CD4-positive, alpha-beta T cell (primary cell): ENCODE measurements at regions not wholly inside any gene's neighbourhood (a gene's known extent, or its start where the extent isn't known, plus 50 kb on each side); places are given as distances from the start of the nearest gene placed in this dataset.
A peak's percentile ranks its signal among the peaks of the same experiment; 100 is the strongest.

Source experiments
- ATAC-seq: fragments of 200-7000 bp; cut with Tn5 transposase; one replicate; pipeline ENCODE4 v1.10.0; 2022; ENCODE audit warnings: mild to moderate bottlenecking; ENCODE audit not compliant: poor library complexity
- CTCF ChIA-PET: fragments of 350-600 bp; sonication (Branson Sonifier 250); formaldehyde crosslinking; loops from one replicate; lab custom pipeline; 2021; ENCODE audit warnings: antibody characterized with exemption, inconsistent platforms; lab: Charles Lee
- POLR2A ChIA-PET: fragments of 350-600 bp; sonication (Branson Sonifier 250); formaldehyde crosslinking; loops from one replicate; lab custom pipeline; 2021; ENCODE audit warnings: antibody characterized with exemption, inconsistent platforms; lab: Charles Lee
- DNase-seq, 14 experiments: peaks; one replicate each; pipeline ENCODE4 v3.0.0-alpha.2; 2013 to 2020; ENCODE audit warnings: mixed read lengths in 2 of 14
- H3K27ac ChIP-seq, 2 donors: one replicate each; pipeline versions ENCODE4 v1.5.1 to v1.7.0; 2013; ENCODE audit warnings: low read length in 2 of 2, low read depth in 1 of 2, mild to moderate bottlenecking in 1 of 2
- H3K27me3 ChIP-seq, 2 experiments: 1 replicate in 1 of 2; 2 replicates in 1 of 2; pipeline versions ENCODE4 v1.6.1 to v1.7.0; 2013; ENCODE audit warnings: low read length in 2 of 2, control low read depth in 1 of 2, mild to moderate bottlenecking in 1 of 2, moderate library complexity in 1 of 2; ENCODE audit not compliant: insufficient read depth in 2 of 2, control insufficient read depth in 1 of 2
- H3K36me3 ChIP-seq: one replicate; pipeline ENCODE4 v1.6.1; 2013; ENCODE audit warnings: low read length, control low read depth; ENCODE audit not compliant: insufficient read depth
- H3K4me1 ChIP-seq: one replicate; pipeline ENCODE4 v1.6.1; 2013; ENCODE audit warnings: low read length, control low read depth; ENCODE audit not compliant: insufficient read depth
- H3K4me3 ChIP-seq: one replicate; pipeline ENCODE4 v1.5.1; 2013; ENCODE audit warnings: mild to moderate bottlenecking, low read length, moderate library complexity
- H3K9me3 ChIP-seq, 2 experiments: 1 replicate in 1 of 2; 2 replicates in 1 of 2; pipeline versions ENCODE4 v1.6.1 to v1.7.0; 2013; ENCODE audit warnings: low read length in 2 of 2, mild to moderate bottlenecking in 2 of 2, control low read depth in 1 of 2, moderate library complexity in 1 of 2; ENCODE audit not compliant: control insufficient read depth in 1 of 2, insufficient read depth in 1 of 2
- H3K27ac Mint-ChIP-seq: one replicate; pipeline ENCODE4 v1.8.0; 2020; ENCODE audit warnings: mixed read lengths
- H3K27me3 Mint-ChIP-seq: one replicate; pipeline ENCODE4 v1.8.0; 2021; ENCODE audit warnings: mixed read lengths
- H3K36me3 Mint-ChIP-seq: one replicate; pipeline ENCODE4 v1.8.0; 2021; ENCODE audit warnings: low read depth, mixed read lengths
- H3K4me1 Mint-ChIP-seq: one replicate; pipeline ENCODE4 v1.8.0; 2021; ENCODE audit warnings: low read depth, mixed read lengths
- H3K4me3 Mint-ChIP-seq: one replicate; pipeline ENCODE4 v1.8.0; 2020; ENCODE audit warnings: mild to moderate bottlenecking, mixed read lengths
- H3K9me3 Mint-ChIP-seq: one replicate; pipeline ENCODE4 v1.8.0; 2020; ENCODE audit warnings: mixed read lengths
- intact Hi-C, 2 experiments: fragments of 100-400 bp; cut with DNase I in 1 of 2; cut with micrococcal nuclease in 1 of 2; formaldehyde crosslinking; loops; one replicate each; pipeline versions ENCODE4 v1.15.1 to v1.9.0; 2023 to 2025; cut with DNase I, micrococcal nuclease
- TF ChIP-seq, protein P1 (sequence below): fragments of 200-600 bp; IDR thresholded peaks from one replicate; pipeline ENCODE4 v1.8.0; 2022; ENCODE audit warnings: antibody characterized with exemption, mild to moderate bottlenecking

GRCh38 chr10:124174071-124174566 is 80.7 kb upstream of the CHST15 start:
- ATAC-seq (no peak), DNase-seq (peak in 1 of 14 experiments; percentile 11)
- ChIA-PET CTCF (no interaction called here), POLR2A (no interaction called here)
- TF ChIP-seq, protein P1, sequence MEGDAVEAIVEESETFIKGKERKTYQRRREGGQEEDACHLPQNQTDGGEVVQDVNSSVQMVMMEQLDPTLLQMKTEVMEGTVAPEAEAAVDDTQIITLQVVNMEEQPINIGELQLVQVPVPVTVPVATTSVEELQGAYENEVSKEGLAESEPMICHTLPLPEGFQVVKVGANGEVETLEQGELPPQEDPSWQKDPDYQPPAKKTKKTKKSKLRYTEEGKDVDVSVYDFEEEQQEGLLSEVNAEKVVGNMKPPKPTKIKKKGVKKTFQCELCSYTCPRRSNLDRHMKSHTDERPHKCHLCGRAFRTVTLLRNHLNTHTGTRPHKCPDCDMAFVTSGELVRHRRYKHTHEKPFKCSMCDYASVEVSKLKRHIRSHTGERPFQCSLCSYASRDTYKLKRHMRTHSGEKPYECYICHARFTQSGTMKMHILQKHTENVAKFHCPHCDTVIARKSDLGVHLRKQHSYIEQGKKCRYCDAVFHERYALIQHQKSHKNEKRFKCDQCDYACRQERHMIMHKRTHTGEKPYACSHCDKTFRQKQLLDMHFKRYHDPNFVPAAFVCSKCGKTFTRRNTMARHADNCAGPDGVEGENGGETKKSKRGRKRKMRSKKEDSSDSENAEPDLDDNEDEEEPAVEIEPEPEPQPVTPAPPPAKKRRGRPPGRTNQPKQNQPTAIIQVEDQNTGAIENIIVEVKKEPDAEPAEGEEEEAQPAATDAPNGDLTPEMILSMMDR = no peak
- intact Hi-C loops = no loop called here
- Histone ChIP-seq H3K4me1 (no peaks in the 10 kb centered on the region), H3K4me3 (no peak overlapping the region), H3K36me3 (no peaks in the 10 kb centered on the region), H3K27me3 (no peaks in the 10 kb centered on the region), H3K9me3 (peaks cover 0 to 20% of the 10 kb centered on the region in 2 experiments), H3K27ac (no peak overlapping the region)
- no peaks in the 10 kb centered on the region for H3K27me3 Mint-ChIP-seq
- no peaks in the 10 kb centered on the region for H3K9me3 Mint-ChIP-seq
- H3K4me1 Mint-ChIP-seq = peaks cover 6% of the 10 kb centered on the region
- no peak overlapping the region for H3K4me3 Mint-ChIP-seq
- no peak overlapping the region for H3K27ac Mint-ChIP-seq
- H3K36me3 Mint-ChIP-seq = no peaks in the 10 kb centered on the region

- ChIA-PET CTCF (no interaction called here), POLR2A (no interaction called here)
- Mint-ChIP-seq H3K4me3 (no peak overlapping the region), H3K27ac (no peak overlapping the region), H3K36me3 (no peaks in the 10 kb centered on the region), H3K4me1 (peaks cover 6% of the 10 kb centered on the region), H3K27me3 (no peaks in the 10 kb centered on the region), H3K9me3 (no peaks in the 10 kb centered on the region)
- no peaks in the 10 kb centered on the region for H3K36me3 ChIP-seq
- no peak for ATAC-seq
- H3K9me3 ChIP-seq = peaks cover 0 to 20% of the 10 kb centered on the region in 2 experiments
- TF ChIP-seq, protein P1 = no peak
- DNase-seq = peak in 1 of 14 experiments; percentile 26
- no peaks in the 10 kb centered on the region for H3K27me3 ChIP-seq
- no peak overlapping the region for H3K4me3 ChIP-seq
- H3K4me1 ChIP-seq = no peaks in the 10 kb centered on the region
- H3K27ac ChIP-seq = no peak overlapping the region
- intact Hi-C loops = no loop called here
Observed at GRCh38 chr10:124173298-124173900, 80.0 kb upstream of the CHST15 start.

- no peaks in the 10 kb centered on the region for H3K4me1 ChIP-seq
- Mint-ChIP-seq H3K4me3 (no peak overlapping the region), H3K9me3 (no peaks in the 10 kb centered on the region), H3K4me1 (peaks cover 6% of the 10 kb centered on the region), H3K36me3 (no peaks in the 10 kb centered on the region), H3K27ac (no peak overlapping the region), H3K27me3 (no peaks in the 10 kb centered on the region)
- TF ChIP-seq, protein P1 = no peak
- ChIA-PET POLR2A (no interaction called here), CTCF (no interaction called here)
- H3K9me3 ChIP-seq = peaks cover 0 to 20% of the 10 kb centered on the region in 2 experiments
- DNase-seq (peak in 1 of 14 experiments; percentile 16), ATAC-seq (no peak)
- no peaks in the 10 kb centered on the region for H3K36me3 ChIP-seq
- H3K4me3 ChIP-seq = no peak overlapping the region
- intact Hi-C loops = no loop called here
- H3K27me3 ChIP-seq = no peaks in the 10 kb centered on the region
- no peak overlapping the region for H3K27ac ChIP-seq
Observed at GRCh38 chr10:124172181-124172916, 79.0 kb upstream of the CHST15 start.
